ENCODE measurements at regions not wholly inside any gene's neighbourhood (a gene's known extent, or its start where the extent isn't known, plus 50 kb on each side); places are given as distances from the start of the nearest gene placed in this dataset.

- Histone ChIP-seq H3K4me3 (no peak overlapping the region), H3K27ac (no peak overlapping the region), H3K36me3 (ENCODE audit: insufficient read depth, low read length) (no peaks in the 10 kb centered on the region), H3K9me3 (ENCODE audit: low read depth, low read length) (no peaks in the 10 kb centered on the region), H3K9ac (ENCODE audit: insufficient read length) (no peak overlapping the region)
- TF ChIP-seq POLR2AphosphoS5 (IDR thresholded peaks at IDR 0.05; ENCODE audit: borderline replicate concordance, low read depth, low read length): no peak
- TF ChIP-seq EZH2 (IDR thresholded peaks at IDR 0.05): no peak
- no peak for TF ChIP-seq FOXP2 (optimal IDR thresholded peaks at IDR 0.05; ENCODE audit: control extremely low read depth, extremely low read length, insufficient read depth)
- DNase-seq (ENCODE audit: low read depth, low spot score): no peak
Observed at GRCh38 chr13:105929505-105929904, 606.0 kb downstream of the EFNB2 start.

GRCh38 chr13:105928901-105929300 lies 606.6 kb downstream of the EFNB2 start:
- H3K9ac ChIP-seq (ENCODE audit: insufficient read length): no peak overlapping the region
- H3K36me3 ChIP-seq (ENCODE audit: insufficient read depth, low read length): no peaks in the 10 kb centered on the region
- H3K27ac ChIP-seq: no peak overlapping the region
- no peaks in the 10 kb centered on the region for H3K9me3 ChIP-seq (ENCODE audit: low read depth, low read length)
- no peak overlapping the region for H3K4me3 ChIP-seq
- TF ChIP-seq EZH2 (IDR thresholded peaks at IDR 0.05): no peak
- TF ChIP-seq FOXP2 (optimal IDR thresholded peaks at IDR 0.05; ENCODE audit: control extremely low read depth, extremely low read length, insufficient read depth): no peak
- TF ChIP-seq POLR2AphosphoS5 (IDR thresholded peaks at IDR 0.05; ENCODE audit: borderline replicate concordance, low read depth, low read length): no peak
- no peak for DNase-seq (ENCODE audit: low read depth, low spot score)

GRCh38 chr13:105928048-105928447 lies 607.4 kb downstream of the EFNB2 start:
- Histone ChIP-seq H3K9me3 (ENCODE audit: low read depth, low read length) (no peaks in the 10 kb centered on the region), H3K9ac (ENCODE audit: insufficient read length) (no peak overlapping the region), H3K4me3 (no peak overlapping the region), H3K36me3 (ENCODE audit: insufficient read depth, low read length) (no peaks in the 10 kb centered on the region), H3K27ac (no peak overlapping the region)
- TF ChIP-seq EZH2 (IDR thresholded peaks at IDR 0.05): no peak
- DNase-seq (ENCODE audit: low read depth, low spot score): no peak

GRCh38 chr13:105925496-105925895 lies 610.0 kb downstream of the EFNB2 start:
- H3K27ac ChIP-seq: no peak overlapping the region
- no peak for TF ChIP-seq POLR2AphosphoS5 (IDR thresholded peaks at IDR 0.05; ENCODE audit: borderline replicate concordance, low read depth, low read length)
- no peak for TF ChIP-seq FOXP2 (optimal IDR thresholded peaks at IDR 0.05; ENCODE audit: control extremely low read depth, extremely low read length, insufficient read depth)
- TF ChIP-seq EZH2 (IDR thresholded peaks at IDR 0.05): no peak
- no peak overlapping the region for H3K9ac ChIP-seq (ENCODE audit: insufficient read length)
- no peaks in the 10 kb centered on the region for H3K9me3 ChIP-seq (ENCODE audit: low read depth, low read length)
- no peaks in the 10 kb centered on the region for H3K36me3 ChIP-seq (ENCODE audit: insufficient read depth, low read length)
- no peak overlapping the region for H3K4me3 ChIP-seq
- no peak for DNase-seq (ENCODE audit: low read depth, low spot score)

- Histone ChIP-seq H3K36me3 (ENCODE audit: insufficient read depth, low read length) (no peaks in the 10 kb centered on the region), H3K4me3 (no peak overlapping the region), H3K9ac (ENCODE audit: insufficient read length) (no peak overlapping the region), H3K9me3 (ENCODE audit: low read depth, low read length) (no peaks in the 10 kb centered on the region), H3K27ac (no peak overlapping the region)
- TF ChIP-seq POLR2AphosphoS5 (IDR thresholded peaks at IDR 0.05; ENCODE audit: borderline replicate concordance, low read depth, low read length): no peak
- no peak for TF ChIP-seq FOXP2 (optimal IDR thresholded peaks at IDR 0.05; ENCODE audit: control extremely low read depth, extremely low read length, insufficient read depth)
- no peak for TF ChIP-seq EZH2 (IDR thresholded peaks at IDR 0.05)
- no peak for DNase-seq (ENCODE audit: low read depth, low spot score)
Observed at GRCh38 chr13:105921711-105922110, 613.8 kb downstream of the EFNB2 start.

GRCh38 chr13:105920370-105920769 lies 615.1 kb downstream of the EFNB2 start:
- no peak overlapping the region for H3K9ac ChIP-seq (ENCODE audit: insufficient read length)
- H3K27ac ChIP-seq: no peak overlapping the region
- H3K9me3 ChIP-seq (ENCODE audit: low read depth, low read length): no peaks in the 10 kb centered on the region
- DNase-seq (ENCODE audit: low read depth, low spot score): no peak
- H3K4me3 ChIP-seq: no peak overlapping the region
- no peak for TF ChIP-seq POLR2AphosphoS5 (IDR thresholded peaks at IDR 0.05; ENCODE audit: borderline replicate concordance, low read depth, low read length)
- no peak for TF ChIP-seq FOXP2 (optimal IDR thresholded peaks at IDR 0.05; ENCODE audit: control extremely low read depth, extremely low read length, insufficient read depth)
- no peak for TF ChIP-seq EZH2 (IDR thresholded peaks at IDR 0.05)
- H3K36me3 ChIP-seq (ENCODE audit: insufficient read depth, low read length): no peaks in the 10 kb centered on the region

- TF ChIP-seq EZH2 (IDR thresholded peaks at IDR 0.05) (no peak), POLR2AphosphoS5 (IDR thresholded peaks at IDR 0.05; ENCODE audit: borderline replicate concordance, low read depth, low read length) (no peak), FOXP2 (optimal IDR thresholded peaks at IDR 0.05; ENCODE audit: control extremely low read depth, extremely low read length, insufficient read depth) (no peak)
- H3K4me3 ChIP-seq: no peak overlapping the region
- H3K9ac ChIP-seq (ENCODE audit: insufficient read length): no peak overlapping the region
- DNase-seq (ENCODE audit: low read depth, low spot score): no peak
- H3K36me3 ChIP-seq (ENCODE audit: insufficient read depth, low read length): no peaks in the 10 kb centered on the region
- no peaks in the 10 kb centered on the region for H3K9me3 ChIP-seq (ENCODE audit: low read depth, low read length)
- H3K27ac ChIP-seq: no peak overlapping the region
Observed at GRCh38 chr13:105918842-105919741, 616.4 kb downstream of the EFNB2 start.

- no peak for DNase-seq (ENCODE audit: low read depth, low spot score)
- Histone ChIP-seq H3K36me3 (ENCODE audit: insufficient read depth, low read length) (no peaks in the 10 kb centered on the region), H3K9ac (ENCODE audit: insufficient read length) (no peak overlapping the region), H3K9me3 (ENCODE audit: low read depth, low read length) (no peaks in the 10 kb centered on the region), H3K27ac (no peak overlapping the region), H3K4me3 (no peak overlapping the region)
- TF ChIP-seq FOXP2 (optimal IDR thresholded peaks at IDR 0.05; ENCODE audit: control extremely low read depth, extremely low read length, insufficient read depth) (no peak), POLR2AphosphoS5 (IDR thresholded peaks at IDR 0.05; ENCODE audit: borderline replicate concordance, low read depth, low read length) (no peak), EZH2 (IDR thresholded peaks at IDR 0.05) (no peak)
Observed at GRCh38 chr13:105915146-105915850, 620.2 kb downstream of the EFNB2 start.

All from SK-N-MC (cell line).